Caco-2 (cell line): ENCODE measurements at regions not wholly inside any gene's neighbourhood (a gene's known extent, or its start where the extent isn't known, plus 50 kb on each side); places are given as distances from the start of the nearest gene placed in this dataset.

ENCODE experiments used
- BruUV-seq: library from RNA; stranded (reverse); fragments of 400-500 nt; replicated peaks from 2 replicates; lab custom pipeline; 2021; lab: Mats Ljungman, UMichigan
- CTCF ChIA-PET: fragments of 300-600 bp; sonication (Branson Sonifier 250); formaldehyde crosslinking; loops from one replicate; lab custom pipeline; 2022; ENCODE audit warnings: antibody characterized with exemption; lab: Charles Lee
- POLR2A ChIA-PET: fragments of 300-600 bp; sonication (Branson Sonifier 250); formaldehyde crosslinking; loops from one replicate; lab custom pipeline; 2022; ENCODE audit warnings: antibody characterized with exemption; lab: Charles Lee
- DNase-seq, 2 experiments: peaks; one replicate each; pipeline versions ENCODE4 v3.0.0 to v3.0.0-alpha.2; 2020 to 2022
- H3K27me3 ChIP-seq: replicated peaks from 2 replicates; pipeline ENCODE4 v1.6.0; 2011; ENCODE audit warnings: low read length; ENCODE audit not compliant: control insufficient read depth, insufficient read depth
- H3K36me3 ChIP-seq: 2 replicates; pipeline ENCODE4 v1.5.1; 2011; ENCODE audit warnings: low read length; ENCODE audit not compliant: control insufficient read depth, insufficient read depth
- H3K4me1 ChIP-seq: fragments of 250-450 bp; sonication (Bioruptor Pico); 2 replicates; pipeline ENCODE4 v1.5.1; 2020; ENCODE audit warnings: mild to moderate bottlenecking
- H3K4me3 ChIP-seq: 2 replicates; pipeline ENCODE4 v1.5.1; 2011; ENCODE audit warnings: low read depth, mild to moderate bottlenecking, control low read depth, low read length
- H3K9me3 ChIP-seq: fragments of 250-450 bp; sonication (Bioruptor Pico); 2 replicates; pipeline ENCODE4 v1.5.1; 2020; ENCODE audit warnings: mild to moderate bottlenecking, moderate library complexity
- H3K27ac Mint-ChIP-seq: one replicate; pipeline ENCODE4 v1.8.0; 2022; ENCODE audit warnings: mixed read lengths; ENCODE audit not compliant: unreplicated experiment
- H3K27me3 Mint-ChIP-seq: one replicate; pipeline ENCODE4 v1.8.0; 2022; ENCODE audit warnings: mixed read lengths; ENCODE audit not compliant: insufficient read depth, unreplicated experiment
- H3K36me3 Mint-ChIP-seq: one replicate; pipeline ENCODE4 v1.8.0; 2022; ENCODE audit warnings: mild to moderate bottlenecking, mixed read lengths; ENCODE audit not compliant: insufficient read depth, unreplicated experiment
- H3K4me1 Mint-ChIP-seq: one replicate; pipeline ENCODE4 v1.8.0; 2022; ENCODE audit warnings: low read depth, mixed read lengths; ENCODE audit not compliant: unreplicated experiment
- H3K4me3 Mint-ChIP-seq: one replicate; pipeline ENCODE4 v1.8.0; 2022; ENCODE audit warnings: mild to moderate bottlenecking, moderate library complexity, mixed read lengths; ENCODE audit not compliant: unreplicated experiment
- H3K9me3 Mint-ChIP-seq: one replicate; pipeline ENCODE4 v1.8.0; 2022; ENCODE audit warnings: mixed read lengths; ENCODE audit not compliant: unreplicated experiment
- CTCF ChIP-seq, 2 experiments: fragments of 200-600 bp in 1 of 2; IDR thresholded peaks; 1 replicate in 1 of 2; 2 replicates in 1 of 2; pipeline versions ENCODE4 v1.5.1 to v1.8.0; 2011 to 2022; ENCODE audit warnings: antibody characterized with exemption in 1 of 2, control low read depth in 1 of 2, inconsistent platforms in 1 of 2, low read depth in 1 of 2, low read length in 1 of 2, mild to moderate bottlenecking in 1 of 2, moderate library complexity in 1 of 2; ENCODE audit not compliant: insufficient read depth in 1 of 2, severe bottlenecking in 1 of 2, unreplicated experiment in 1 of 2
- intact Hi-C: fragments of 100-400 bp; cut with micrococcal nuclease; formaldehyde crosslinking; loops from one replicate; pipeline ENCODE4 v1.10.0; 2022; ENCODE audit not compliant: unreplicated experiment

DNA sequence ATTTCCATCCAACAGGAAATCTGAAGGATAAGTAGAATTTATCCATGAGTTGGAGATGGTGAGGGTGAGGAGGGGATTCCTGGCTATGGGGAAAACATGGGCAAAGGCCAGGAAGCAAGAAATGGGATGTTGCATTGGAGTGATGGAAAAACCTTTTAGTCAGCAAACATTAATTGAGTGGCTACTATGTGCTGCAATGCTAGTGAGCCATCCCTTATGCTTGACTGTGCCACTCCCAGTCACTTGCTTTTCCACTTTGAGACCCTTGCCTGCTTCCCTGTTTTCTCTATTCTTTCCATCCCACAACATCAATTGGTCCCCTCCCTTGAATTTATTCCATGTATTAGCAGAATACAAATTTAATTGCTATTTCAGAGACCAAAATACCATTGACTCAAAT lies 252.7 kb upstream of the HABP2 start:
- ChIA-PET CTCF (no interaction called here), POLR2A (no interaction called here)
- intact Hi-C loops: no loop called here
- Mint-ChIP-seq H3K9me3 (no peaks in the 10 kb centered on the region), H3K4me3 (no peak overlapping the region), H3K36me3 (no peaks in the 10 kb centered on the region), H3K4me1 (peaks cover 26% of the 10 kb centered on the region), H3K27ac (no peak overlapping the region), H3K27me3 (no peaks in the 10 kb centered on the region)
- Histone ChIP-seq H3K36me3 (no peaks in the 10 kb centered on the region), H3K4me1 (peaks cover 3% of the 10 kb centered on the region; the same call in 1 of the 2 replicates), H3K4me3 (no peak overlapping the region), H3K9me3 (no peaks in the 10 kb centered on the region), H3K27me3 (no peaks in the 10 kb centered on the region)
- no TSS peak for BruUV-seq
- DNase-seq: no peak
- TF ChIP-seq CTCF (IDR thresholded peaks at IDR 0.05; ENCODE audit: insufficient read depth in 1 of 2, low read depth in 1 of 2, low read length in 1 of 2, severe bottlenecking in 1 of 2, unreplicated experiment in 1 of 2): no peak

GRCh38 chr10:113300617-113301016 lies 252.2 kb upstream of the HABP2 start:
- Mint-ChIP-seq H3K4me1 (peaks cover 28% of the 10 kb centered on the region), H3K36me3 (no peaks in the 10 kb centered on the region), H3K4me3 (no peak overlapping the region), H3K9me3 (no peaks in the 10 kb centered on the region), H3K27me3 (no peaks in the 10 kb centered on the region), H3K27ac (no peak overlapping the region)
- H3K9me3 ChIP-seq: no peaks in the 10 kb centered on the region
- H3K36me3 ChIP-seq: no peaks in the 10 kb centered on the region
- no peak for TF ChIP-seq CTCF (IDR thresholded peaks at IDR 0.05; ENCODE audit: insufficient read depth in 1 of 2, low read depth in 1 of 2, low read length in 1 of 2, severe bottlenecking in 1 of 2, unreplicated experiment in 1 of 2)
- DNase-seq: no peak
- CTCF ChIA-PET: no interaction called here
- POLR2A ChIA-PET: no interaction called here
- peaks cover 3% of the 10 kb centered on the region; the same call in 1 of the 2 replicates for H3K4me1 ChIP-seq
- no peaks in the 10 kb centered on the region for H3K27me3 ChIP-seq
- no peak overlapping the region for H3K4me3 ChIP-seq
- no TSS peak for BruUV-seq
- intact Hi-C loops: no loop called here

DNA sequence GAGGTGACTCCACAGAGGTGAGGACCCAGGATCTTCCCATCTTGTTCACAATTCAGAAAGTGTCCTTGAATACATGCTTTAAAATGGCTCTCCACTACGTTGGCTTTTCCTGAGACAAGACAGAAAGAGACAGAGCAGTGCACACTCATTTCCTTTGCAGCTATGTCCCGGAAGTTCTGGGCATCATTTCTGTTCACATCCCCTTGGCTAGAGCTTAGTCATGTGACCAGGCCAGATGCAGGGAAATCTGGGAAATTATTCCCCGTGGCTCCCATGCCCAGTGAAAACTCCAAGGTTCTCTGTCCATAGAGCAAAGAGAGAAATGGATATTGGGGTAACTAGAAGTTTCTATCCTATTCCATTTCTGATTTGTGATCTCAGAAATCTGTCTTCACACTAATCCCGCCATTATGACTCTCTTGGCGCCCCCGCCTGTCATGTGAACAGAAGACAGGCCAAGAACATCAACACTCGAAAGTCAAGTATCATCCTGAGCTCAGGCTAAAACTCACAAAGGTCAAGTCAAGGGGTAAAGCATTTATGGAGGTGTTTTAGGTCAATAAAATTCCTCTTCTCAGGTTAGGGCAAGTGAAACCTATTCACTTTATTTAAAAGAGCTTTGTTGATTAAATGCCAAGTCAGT lies 251.4 kb upstream of the HABP2 start:
- H3K4me1 ChIP-seq: peaks cover 8% of the 10 kb centered on the region; the same call in 1 of the 2 replicates
- no peaks in the 10 kb centered on the region for H3K36me3 Mint-ChIP-seq
- DNase-seq: no peak
- H3K4me3 Mint-ChIP-seq: no peak overlapping the region
- ChIA-PET POLR2A (no interaction called here), CTCF (interaction anchor here (1.1 kb wide), 1 partner anchor 82 kb away, joined by 3 read pairs; no protein-coding TSS in a partner anchor)
- H3K36me3 ChIP-seq: no peaks in the 10 kb centered on the region
- intact Hi-C loops: no loop called here
- TF ChIP-seq CTCF (IDR thresholded peaks at IDR 0.05; ENCODE audit: insufficient read depth in 1 of 2, low read depth in 1 of 2, low read length in 1 of 2, severe bottlenecking in 1 of 2, unreplicated experiment in 1 of 2): no peak
- H3K27ac Mint-ChIP-seq: no peak overlapping the region
- BruUV-seq: no TSS peak
- no peaks in the 10 kb centered on the region for H3K27me3 ChIP-seq
- no peaks in the 10 kb centered on the region for H3K27me3 Mint-ChIP-seq
- no peaks in the 10 kb centered on the region for H3K9me3 ChIP-seq
- H3K9me3 Mint-ChIP-seq: no peaks in the 10 kb centered on the region
- peaks cover 33% of the 10 kb centered on the region for H3K4me1 Mint-ChIP-seq
- H3K4me3 ChIP-seq: no peak overlapping the region
